Pancreas (tissue), 10 donors: ENCODE measurements at regions not wholly inside any gene's neighbourhood (a gene's known extent, or its start where the extent isn't known, plus 50 kb on each side); places are given as distances from the start of the nearest gene placed in this dataset.
"Not testable (repeated sequence)": the region's sequence is repeated elsewhere in the genome, so short reads cannot be mapped to it uniquely, and the experiment has no call there.

Source experiments
- ATAC-seq, 4 donors: fragments of 200-7000 bp; cut with Tn5 transposase; one replicate each; pipeline versions ENCODE4 v1.8.0 to v1.9.1; 2020; ENCODE audit warnings: mild to moderate bottlenecking in 4 of 4, moderate library complexity in 4 of 4
- DNase-seq, 6 donors: peaks; one replicate each; pipeline ENCODE4 v3.0.0-alpha.2; 2020
- FAIRE-seq: peaks from 2 replicates; lab custom pipeline; 2012; peaks lifted over from hg19 to GRCh38; lab: Jason Lieb, UNC
- H3K27ac ChIP-seq, 4 donors: fragments of 200-600 bp; sonication (generic); 1 replicate in 3 of 4; 2 replicates in 1 of 4; pipeline versions ENCODE4 v1.5.0 to v1.8.0; 2020
- H3K27me3 ChIP-seq, 4 donors: fragments of 200-600 bp; one replicate each; pipeline ENCODE4 v1.8.0; 2021
- H3K36me3 ChIP-seq, 3 donors: fragments of 200-600 bp; sonication (generic) in 1 of 3; one replicate each; pipeline versions ENCODE4 v1.5.0 to v1.8.0; 2020 to 2021
- H3K4me1 ChIP-seq, 3 donors: fragments of 200-600 bp; one replicate each; pipeline ENCODE4 v1.8.0; 2021
- H3K4me3 ChIP-seq, 4 donors: fragments of 200-600 bp; sonication (generic) in 2 of 4; one replicate each; pipeline versions ENCODE4 v1.5.0 to v1.8.0; 2020 to 2021
- H3K9me3 ChIP-seq, 4 donors: fragments of 200-600 bp; one replicate each; pipeline ENCODE4 v1.8.0; 2021
- CTCF ChIP-seq, 4 donors: fragments of 200-600 bp; sonication (generic) in 3 of 4; IDR thresholded peaks; one replicate each; pipeline versions ENCODE4 v1.5.0 to v1.8.0; 2021; ENCODE audit warnings: antibody characterized with exemption in 4 of 4
- WGBS, 2 donors: extraction: QIAGEN DNeasy Blood & Tissue Kit; methylation state at CpG; one replicate each; pipeline ENCODE4 v1.1.7; 2013; 5-methylcytosine and 5-hydroxymethylcytosine counted together
- intact Hi-C, 3 donors: fragments of 100-400 bp; cut with DNase I; formaldehyde crosslinking; loops; one replicate each; pipeline versions ENCODE4 v1.11.1 to v1.14.2; 2022
- donor health status: healthy with polysubstance abuse.
- donor health status: DM: no; HTN: no; CAD: no; lungs with moderate emphysema.
- donor health status: DM: no; HTN: no; CAD: no.
- donor health status: control.
- donor health status: control.
- donor health status: Bipolar disorder and iron deficiency.
- donor health status: DM: yes; HTN: yes; CAD: no.
- donor health status: DM: no; HTN: no; CAD: no.
- donor health status: DM: no; HTN: no; CAD: no.
- donor health status: DM: yes; HTN: yes; CAD: no.

DNA sequence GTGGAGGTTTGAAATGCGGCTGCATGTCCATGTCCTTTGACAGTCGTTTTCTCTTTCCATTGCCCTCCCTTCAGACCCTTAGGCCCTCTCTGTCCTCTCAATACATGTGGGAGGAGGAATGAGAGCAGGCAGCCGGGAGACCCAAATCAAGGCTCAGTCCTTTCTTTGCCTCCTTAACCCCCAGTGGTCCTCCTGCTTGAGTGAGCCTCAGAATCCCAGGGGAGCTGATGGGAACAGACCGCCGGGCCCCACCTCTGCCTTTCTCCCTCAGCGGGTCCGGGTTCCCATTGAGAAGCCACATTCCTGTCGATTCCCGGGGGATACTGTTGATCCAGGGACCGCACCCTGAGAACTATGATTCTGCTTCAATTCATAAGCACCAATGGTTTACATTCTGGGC, 77.9 kb upstream of the RFLNA start:
- H3K27me3 ChIP-seq: no peaks in the 10 kb centered on the region
- no peaks in the 10 kb centered on the region for H3K36me3 ChIP-seq
- TF ChIP-seq CTCF (IDR thresholded peaks at IDR 0.05): no peak
- intact Hi-C loops: no loop called here
- DNase-seq: no peak
- no peak for FAIRE-seq
- no peak overlapping the region for H3K27ac ChIP-seq
- no peak overlapping the region for H3K4me3 ChIP-seq
- WGBS, 2 donors: 87 to 89% methylated on average over 10 of the region's 10 CpGs
- no peaks in the 10 kb centered on the region for H3K9me3 ChIP-seq
- no peak for ATAC-seq
- no peaks in the 10 kb centered on the region for H3K4me1 ChIP-seq

- no peak for TF ChIP-seq CTCF (IDR thresholded peaks at IDR 0.05)
- DNase-seq (no peak), FAIRE-seq (no peak), ATAC-seq (peak in 2 of 4 donors; percentile 21 to 43)
- H3K36me3 ChIP-seq: no peaks in the 10 kb centered on the region
- 30 to 35% methylated on average over 22 of the region's 22 CpGs for WGBS, 2 donors
- no peak overlapping the region for H3K27ac ChIP-seq
- no peak overlapping the region for H3K4me3 ChIP-seq
- no peaks in the 10 kb centered on the region for H3K27me3 ChIP-seq
- H3K9me3 ChIP-seq: no peaks in the 10 kb centered on the region
- intact Hi-C loops: no loop called here
- no peaks in the 10 kb centered on the region for H3K4me1 ChIP-seq
Measured at GRCh38 chr12:124217508-124218242, 77.2 kb upstream of the RFLNA start.

- WGBS, 2 donors: 84% methylated on average over 1 of the region's 1 CpG
- Histone ChIP-seq H3K4me1 (no peaks in the 10 kb centered on the region), H3K36me3 (no peaks in the 10 kb centered on the region), H3K27ac (no peak overlapping the region), H3K4me3 (no peak overlapping the region), H3K9me3 (no peaks in the 10 kb centered on the region), H3K27me3 (no peaks in the 10 kb centered on the region)
- DNase-seq: no peak
- intact Hi-C loops: no loop called here
- FAIRE-seq: no peak
- TF ChIP-seq CTCF (IDR thresholded peaks at IDR 0.05): no peak
- no peak for ATAC-seq
Measured at GRCh38 chr12:124218243-124218560, 76.7 kb upstream of the RFLNA start.

DNA sequence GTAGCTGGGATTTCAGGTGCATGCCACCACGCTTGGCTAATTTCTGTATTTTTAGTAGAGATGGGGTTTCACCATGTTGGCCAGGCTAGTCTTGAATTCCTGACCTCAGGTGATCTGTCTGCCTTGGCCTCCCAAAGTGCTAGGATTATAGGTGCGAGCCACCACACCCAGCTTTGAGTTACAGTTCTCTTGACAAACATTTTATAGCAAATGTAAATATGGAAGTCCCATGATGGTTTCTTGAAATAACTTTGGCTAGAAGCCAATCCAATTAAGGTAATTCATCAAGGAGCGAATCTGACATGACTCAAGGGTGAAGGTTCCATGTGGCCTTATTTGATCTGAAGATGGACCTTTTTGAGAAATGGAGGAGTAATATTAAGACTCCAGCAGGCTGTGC, 76.2 kb upstream of the RFLNA start:
- H3K9me3 ChIP-seq, ATAC-seq, H3K4me1 ChIP-seq, DNase-seq, FAIRE-seq, H3K27ac ChIP-seq, intact Hi-C loops, H3K27me3 ChIP-seq, H3K4me3 ChIP-seq, H3K36me3 ChIP-seq: not testable (repeated sequence)
- 93 to 97% methylated on average over 3 of the region's 3 CpGs for WGBS, 2 donors

GRCh38 chr12:124222368-124223245, 72.3 kb upstream of the RFLNA start:
- no peak overlapping the region for H3K4me3 ChIP-seq
- 62 to 70% methylated on average over 14 of the region's 14 CpGs for WGBS, 2 donors

GRCh38 chr12:124223733-124224138, 71.2 kb upstream of the RFLNA start:
- H3K27ac ChIP-seq, intact Hi-C loops, H3K9me3 ChIP-seq, H3K4me3 ChIP-seq, FAIRE-seq, ATAC-seq, H3K27me3 ChIP-seq, H3K4me1 ChIP-seq, DNase-seq, H3K36me3 ChIP-seq: not testable (repeated sequence)
- 87 to 96% methylated on average over 12 of the region's 12 CpGs for WGBS, 2 donors

More at GRCh38 chr12:124222368-124223245, 72.3 kb upstream of the RFLNA start:
- no peak for DNase-seq
- intact Hi-C loops: no loop called here
- TF ChIP-seq CTCF (IDR thresholded peaks at IDR 0.05): no peak
- FAIRE-seq: no peak
- Histone ChIP-seq H3K4me1 (no peaks in the 10 kb centered on the region), H3K9me3 (no peaks in the 10 kb centered on the region), H3K27ac (no peak overlapping the region), H3K27me3 (no peaks in the 10 kb centered on the region), H3K36me3 (no peaks in the 10 kb centered on the region)
- no peak for ATAC-seq
